ENCODE measurements at regions not wholly inside any gene's neighbourhood (a gene's known extent, or its start where the extent isn't known, plus 50 kb on each side); places are given as distances from the start of the nearest gene placed in this dataset.

DNA sequence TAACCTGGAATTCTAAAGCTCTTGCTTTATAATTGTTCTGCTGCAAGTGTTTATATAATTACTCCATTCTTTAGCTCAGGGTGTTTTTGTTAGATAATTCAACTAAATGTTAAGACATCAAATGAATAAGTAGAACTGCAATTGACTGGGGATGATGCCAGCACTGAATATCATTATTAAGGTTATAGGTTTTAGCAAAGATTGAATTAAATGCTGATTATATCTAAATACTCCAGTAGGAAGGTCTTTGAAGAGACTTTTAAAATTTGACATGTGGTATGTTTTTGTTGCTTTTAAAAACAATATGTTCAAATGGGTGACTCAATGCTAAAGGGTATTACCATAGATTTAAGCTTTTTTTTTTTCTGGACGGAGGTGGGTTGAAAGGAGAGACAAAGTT is 170.1 kb upstream of the THUMPD2 start:
- no peak for TF ChIP-seq POLR2A (IDR thresholded peaks at IDR 0.05)
- TF ChIP-seq EP300 (IDR thresholded peaks at IDR 0.05) = no peak
